Adrenal gland (tissue), 9 donors: ENCODE measurements at regions not wholly inside any gene's neighbourhood (a gene's known extent, or its start where the extent isn't known, plus 50 kb on each side); places are given as distances from the start of the nearest gene placed in this dataset.

Experiments
- DNase-seq, 7 donors: peaks; one replicate each; pipeline ENCODE4 v3.0.0-alpha.2; 2019 to 2020
- H3K27ac ChIP-seq, 5 donors: fragments of 200-600 bp; sonication (generic) in 4 of 5; 1 replicate in 3 of 5; 2 replicates in 2 of 5; pipeline versions ENCODE4 v1.5.1 to v1.8.0; 2016 to 2020; ENCODE audit warnings: mild to moderate bottlenecking in 1 of 5
- H3K27me3 ChIP-seq: fragments of 200-600 bp; 2 replicates; pipeline ENCODE4 v1.8.0; 2021
- H3K36me3 ChIP-seq, 2 donors: fragments of 200-600 bp; replicated peaks in 1 of 2; 1 replicate in 1 of 2; 2 replicates in 1 of 2; pipeline versions ENCODE4 v1.5.1 to v1.8.0; 2018 to 2022
- H3K4me1 ChIP-seq, 2 donors: fragments of 200-600 bp; replicated peaks in 1 of 2; 1 replicate in 1 of 2; 2 replicates in 1 of 2; pipeline versions ENCODE4 v1.5.1 to v1.8.0; 2018 to 2021
- H3K4me3 ChIP-seq, 4 donors: fragments of 200-600 bp; sonication (generic) in 3 of 4; one replicate each; pipeline ENCODE4 v1.5.1; 2016 to 2018
- H3K9me3 ChIP-seq, 3 donors: fragments of 200-600 bp; sonication (generic) in 1 of 3; replicated peaks in 1 of 3; 1 replicate in 2 of 3; 2 replicates in 1 of 3; pipeline versions ENCODE4 v1.5.1 to v1.8.0; 2016 to 2021
- CTCF ChIP-seq, 6 experiments: fragments of 450-650 bp in 4 of 6; fragments of 200-600 bp in 2 of 6; sonication (generic) in 1 of 6; IDR thresholded peaks; 1 replicate in 5 of 6; 2 replicates in 1 of 6; pipeline versions ENCODE4 v1.5.1 to v1.8.0; 2016 to 2021; ENCODE audit warnings: antibody characterized with exemption in 6 of 6, mild to moderate bottlenecking in 2 of 6, moderate library complexity in 1 of 6
- POLR2A ChIP-seq, 2 donors: fragments of 450-650 bp; IDR thresholded peaks; one replicate each; pipeline ENCODE4 v1.6.1; 2017; ENCODE audit warnings: antibody characterized with exemption in 2 of 2, mild to moderate bottlenecking in 2 of 2, moderate library complexity in 1 of 2
- WGBS, 4 donors: extraction: QIAGEN DNeasy Blood & Tissue Kit in 2 of 4; methylation state at CpG; one replicate each; pipeline versions ENCODE4 v1.1.5 to v1.1.7; 2013 to 2017; 5-methylcytosine and 5-hydroxymethylcytosine counted together
- intact Hi-C, 2 donors: fragments of 100-400 bp; cut with DNase I; formaldehyde crosslinking; loops; one replicate each; pipeline versions ENCODE4 v1.14.1 to v1.15.0; 2022 to 2023
- donor health status: healthy with polysubstance abuse.
- donor health status: Bipolar disorder and iron deficiency.
- donor health status: DM: yes; HTN: yes; CAD: no.
- donor health status: DM: no; HTN: no; CAD: no.
- donor health status: DM: no; HTN: no; CAD: no.

- intact Hi-C loops, result no loop called here
- Histone ChIP-seq H3K4me3 (no peak overlapping the region), H3K27me3 (no peaks in the 10 kb centered on the region), H3K4me1 (no peaks in the 10 kb centered on the region), H3K36me3 (no peaks in the 10 kb centered on the region), H3K9me3 (no peaks in the 10 kb centered on the region), H3K27ac (no peak overlapping the region)
- WGBS, 4 donors, result 90 to 98% (median 95%) methylated on average over 3 of the region's 3 CpGs
- DNase-seq, result no peak
- TF ChIP-seq POLR2A (IDR thresholded peaks at IDR 0.05) (no peak), CTCF (IDR thresholded peaks at IDR 0.05) (no peak)
Measured at GRCh38 chr13:60721063-60721462, 324.0 kb downstream of the TDRD3 start.

GRCh38 chr13:60720590-60720989, 323.6 kb downstream of the TDRD3 start:
- Histone ChIP-seq H3K27ac (no peak overlapping the region), H3K36me3 (no peaks in the 10 kb centered on the region), H3K4me1 (no peaks in the 10 kb centered on the region), H3K9me3 (no peaks in the 10 kb centered on the region), H3K4me3 (no peak overlapping the region), H3K27me3 (no peaks in the 10 kb centered on the region)
- 89 to 94% (median 89%) methylated on average over 3 of the region's 3 CpGs for WGBS, 4 donors
- TF ChIP-seq CTCF (IDR thresholded peaks at IDR 0.05) (no peak), POLR2A (IDR thresholded peaks at IDR 0.05) (no peak)
- DNase-seq, result no peak
- intact Hi-C loops, result no loop called here

GRCh38 chr13:60716313-60716712, 319.3 kb downstream of the TDRD3 start:
- WGBS, 4 donors, result 47 to 68% (median 60%) methylated on average over 2 of the region's 2 CpGs
- no peaks in the 10 kb centered on the region for H3K36me3 ChIP-seq
- no peaks in the 10 kb centered on the region for H3K4me1 ChIP-seq
- no peaks in the 10 kb centered on the region for H3K27me3 ChIP-seq
- DNase-seq, result no peak
- no peak for TF ChIP-seq POLR2A (IDR thresholded peaks at IDR 0.05)
- TF ChIP-seq CTCF (IDR thresholded peaks at IDR 0.05), result no peak
- no peak overlapping the region for H3K27ac ChIP-seq
- no peak overlapping the region for H3K4me3 ChIP-seq
- intact Hi-C loops, result no loop called here
- no peaks in the 10 kb centered on the region for H3K9me3 ChIP-seq

GRCh38 chr13:60707878-60708277, 310.9 kb downstream of the TDRD3 start:
- Histone ChIP-seq H3K4me3 (no peak overlapping the region), H3K27ac (no peak overlapping the region), H3K4me1 (no peaks in the 10 kb centered on the region), H3K9me3 (no peaks in the 10 kb centered on the region), H3K27me3 (no peaks in the 10 kb centered on the region), H3K36me3 (no peaks in the 10 kb centered on the region)
- intact Hi-C loops, result no loop called here
- TF ChIP-seq POLR2A (IDR thresholded peaks at IDR 0.05) (no peak), CTCF (IDR thresholded peaks at IDR 0.05) (no peak)
- DNase-seq, result no peak
